ENCODE measurements at regions not wholly inside any gene's neighbourhood (a gene's known extent, or its start where the extent isn't known, plus 50 kb on each side); places are given as distances from the start of the nearest gene placed in this dataset.

GRCh38 chr12:59005193-59005955 lies 85.1 kb upstream of the LRIG3 start:
- Histone ChIP-seq H3K9me3 (no peaks in the 10 kb centered on the region), H3K36me3 (no peaks in the 10 kb centered on the region), H3K4me1 (no peaks in the 10 kb centered on the region), H3K27ac (no peak overlapping the region), H3K4me3 (no peak overlapping the region), H3K27me3 (no peaks in the 10 kb centered on the region)
- intact Hi-C loops (cut with DNase I) = no loop called here
- DNase-seq = no peak
- 65% methylated on average over 4 of the region's 4 CpGs for WGBS (ENCODE audit: insufficient coverage, low coverage, low lambda C conversion rate, missing lambda C conversion rate)
- TF ChIP-seq POLR2A (IDR thresholded peaks at IDR 0.05) (no peak), CTCF (IDR thresholded peaks at IDR 0.05) (no peak)
- no peak for ATAC-seq

GRCh38 chr12:59004456-59004855 lies 84.2 kb upstream of the LRIG3 start:
- intact Hi-C loops (cut with DNase I) = no loop called here
- Histone ChIP-seq H3K27me3 (no peaks in the 10 kb centered on the region), H3K9me3 (no peaks in the 10 kb centered on the region), H3K36me3 (no peaks in the 10 kb centered on the region), H3K4me3 (no peak overlapping the region), H3K27ac (no peak overlapping the region), H3K4me1 (no peaks in the 10 kb centered on the region)
- no peak for ATAC-seq
- TF ChIP-seq POLR2A (IDR thresholded peaks at IDR 0.05) (no peak), CTCF (IDR thresholded peaks at IDR 0.05) (no peak)
- DNase-seq = no peak
- WGBS (ENCODE audit: insufficient coverage, low coverage, low lambda C conversion rate, missing lambda C conversion rate) = 94% methylated on average over 2 of the region's 2 CpGs

- TF ChIP-seq CTCF (IDR thresholded peaks at IDR 0.05) (no peak), POLR2A (IDR thresholded peaks at IDR 0.05) (no peak)
- no peaks in the 10 kb centered on the region for H3K36me3 ChIP-seq
- intact Hi-C loops (cut with DNase I) = no loop called here
- 83% methylated on average over 3 of the region's 3 CpGs for WGBS (ENCODE audit: insufficient coverage, low coverage, low lambda C conversion rate, missing lambda C conversion rate)
- no peak overlapping the region for H3K4me3 ChIP-seq
- DNase-seq (no peak), ATAC-seq (no peak)
- H3K9me3 ChIP-seq = no peaks in the 10 kb centered on the region
- no peaks in the 10 kb centered on the region for H3K27me3 ChIP-seq
- H3K4me1 ChIP-seq = no peaks in the 10 kb centered on the region
- H3K27ac ChIP-seq = no peak overlapping the region
Measured at GRCh38 chr12:58995666-58996363, 75.5 kb upstream of the LRIG3 start.

- no peak overlapping the region for H3K4me3 ChIP-seq
- WGBS (ENCODE audit: insufficient coverage, low coverage, low lambda C conversion rate, missing lambda C conversion rate) = no CpG with 5 or more reads among the region's 1 CpG
- ATAC-seq = no peak
- TF ChIP-seq POLR2A (IDR thresholded peaks at IDR 0.05) (no peak), CTCF (IDR thresholded peaks at IDR 0.05) (no peak)
- H3K9me3 ChIP-seq = no peaks in the 10 kb centered on the region
- H3K27ac ChIP-seq = no peak overlapping the region
- no peaks in the 10 kb centered on the region for H3K36me3 ChIP-seq
- no peak for DNase-seq
- no peaks in the 10 kb centered on the region for H3K4me1 ChIP-seq
- no peaks in the 10 kb centered on the region for H3K27me3 ChIP-seq
- intact Hi-C loops (cut with DNase I) = no loop called here
Measured at GRCh38 chr12:58988643-58989344, 68.5 kb upstream of the LRIG3 start.

Measured in right lobe of liver (tissue), 6 donors.